ENCODE measurements at regions not wholly inside any gene's neighbourhood (a gene's known extent, or its start where the extent isn't known, plus 50 kb on each side); places are given as distances from the start of the nearest gene placed in this dataset.

DNA sequence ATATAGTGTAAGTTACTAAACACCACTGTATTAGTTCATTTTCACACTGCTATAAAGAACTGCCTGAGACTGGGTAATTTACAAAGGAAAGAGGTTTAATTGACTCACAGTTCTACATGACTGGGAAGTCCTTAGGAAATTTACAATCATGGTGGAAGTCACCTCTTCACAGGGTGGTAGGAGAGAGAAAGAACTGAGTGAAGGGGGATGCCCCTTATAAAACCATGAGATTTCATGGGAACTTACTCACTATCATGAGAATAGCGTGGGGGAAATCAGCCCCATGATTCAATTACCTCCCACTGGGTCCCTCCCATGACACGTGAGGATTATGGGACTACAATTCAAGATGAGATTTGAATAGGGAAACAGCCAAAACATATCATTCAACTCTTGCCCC, 618.0 kb downstream of the NYAP2 start:
- H3K4me3 ChIP-seq (ENCODE audit: low read depth, low read length): no peak overlapping the region
- no peak for DNase-seq (ENCODE audit: low read depth)
- TF ChIP-seq, protein P1, sequence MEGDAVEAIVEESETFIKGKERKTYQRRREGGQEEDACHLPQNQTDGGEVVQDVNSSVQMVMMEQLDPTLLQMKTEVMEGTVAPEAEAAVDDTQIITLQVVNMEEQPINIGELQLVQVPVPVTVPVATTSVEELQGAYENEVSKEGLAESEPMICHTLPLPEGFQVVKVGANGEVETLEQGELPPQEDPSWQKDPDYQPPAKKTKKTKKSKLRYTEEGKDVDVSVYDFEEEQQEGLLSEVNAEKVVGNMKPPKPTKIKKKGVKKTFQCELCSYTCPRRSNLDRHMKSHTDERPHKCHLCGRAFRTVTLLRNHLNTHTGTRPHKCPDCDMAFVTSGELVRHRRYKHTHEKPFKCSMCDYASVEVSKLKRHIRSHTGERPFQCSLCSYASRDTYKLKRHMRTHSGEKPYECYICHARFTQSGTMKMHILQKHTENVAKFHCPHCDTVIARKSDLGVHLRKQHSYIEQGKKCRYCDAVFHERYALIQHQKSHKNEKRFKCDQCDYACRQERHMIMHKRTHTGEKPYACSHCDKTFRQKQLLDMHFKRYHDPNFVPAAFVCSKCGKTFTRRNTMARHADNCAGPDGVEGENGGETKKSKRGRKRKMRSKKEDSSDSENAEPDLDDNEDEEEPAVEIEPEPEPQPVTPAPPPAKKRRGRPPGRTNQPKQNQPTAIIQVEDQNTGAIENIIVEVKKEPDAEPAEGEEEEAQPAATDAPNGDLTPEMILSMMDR (IDR thresholded peaks at IDR 0.05; ENCODE audit: control insufficient read depth, extremely low read depth, insufficient read depth): no peak

DNA sequence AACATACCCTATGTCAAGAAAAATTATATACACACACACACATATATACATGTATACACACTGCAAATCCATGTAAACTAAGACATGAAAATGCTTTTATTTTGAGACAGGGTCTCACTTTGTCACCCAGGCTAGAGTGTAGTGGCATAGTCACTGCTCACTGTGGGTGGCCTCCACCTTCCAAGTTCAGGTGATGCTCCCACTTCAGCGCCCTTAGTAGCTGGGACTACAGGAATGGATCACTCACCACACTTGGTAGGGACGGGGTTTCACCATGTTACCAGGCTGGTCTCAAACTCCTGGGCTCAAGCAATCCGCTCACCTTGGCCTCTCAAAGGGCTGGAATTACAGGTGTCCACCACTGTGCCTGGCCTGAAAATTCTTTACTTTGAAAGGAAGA, 617.6 kb downstream of the NYAP2 start:
- H3K4me3 ChIP-seq (ENCODE audit: low read depth, low read length): no peak overlapping the region
- TF ChIP-seq, protein P1 (IDR thresholded peaks at IDR 0.05; ENCODE audit: control insufficient read depth, extremely low read depth, insufficient read depth): no peak
- no peak for DNase-seq (ENCODE audit: low read depth)

DNA sequence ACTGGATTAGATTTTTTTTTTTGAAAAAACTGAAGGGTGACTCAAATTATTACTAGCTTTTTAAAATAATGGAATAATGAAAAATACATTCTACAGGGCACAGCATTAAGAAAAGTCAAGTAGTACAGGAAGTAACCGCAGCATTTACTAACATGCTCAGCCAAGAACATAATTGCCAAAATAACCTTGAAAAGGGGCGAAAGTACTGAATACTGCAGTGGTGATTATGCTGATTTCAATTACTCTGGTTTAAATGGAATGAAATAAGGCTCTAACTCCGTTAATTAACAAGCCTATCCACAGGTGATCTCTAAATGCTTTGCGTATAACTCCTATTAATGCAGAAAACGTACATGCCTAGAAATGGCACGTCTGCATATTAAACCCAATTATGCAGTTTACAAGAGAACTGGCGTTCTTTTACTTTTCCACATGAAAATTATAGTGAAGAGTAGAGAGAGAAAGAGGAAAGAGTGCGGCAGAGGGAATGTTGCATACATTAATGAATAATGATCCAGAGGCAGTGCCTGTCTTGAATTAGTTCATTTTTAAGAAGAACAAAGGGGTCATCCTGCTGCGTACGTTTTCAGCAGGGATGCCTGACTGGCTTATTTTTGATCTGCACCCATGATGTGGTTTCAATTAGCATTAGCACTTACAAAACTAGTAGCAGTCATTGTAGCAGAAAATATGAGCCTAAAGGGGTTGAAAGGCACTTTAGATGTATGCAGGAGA, 612.4 kb downstream of the NYAP2 start:
- TF ChIP-seq, protein P1 (IDR thresholded peaks at IDR 0.05; ENCODE audit: control insufficient read depth, extremely low read depth, insufficient read depth): no peak
- H3K4me3 ChIP-seq (ENCODE audit: low read depth, low read length): no peak overlapping the region
- no peak for DNase-seq (ENCODE audit: low read depth)

DNA sequence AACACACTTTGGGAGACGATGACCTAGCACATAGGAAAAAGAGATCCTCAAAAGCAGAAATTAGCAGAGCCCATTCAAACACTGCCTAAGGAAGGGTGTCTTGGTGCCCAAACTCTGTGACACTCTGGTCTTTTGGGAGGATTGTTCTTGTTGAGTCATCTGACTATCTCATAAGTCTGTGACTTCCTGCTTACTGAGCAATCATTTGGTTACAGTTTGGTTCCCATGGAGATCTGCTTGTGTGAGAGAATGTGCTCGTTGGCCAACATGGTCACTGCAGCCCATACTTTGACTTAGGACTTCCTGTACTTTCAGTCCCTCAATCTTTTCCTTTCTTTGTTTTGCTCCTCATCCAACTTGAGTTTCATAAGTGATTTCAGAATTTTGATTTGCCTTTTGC, 602.9 kb downstream of the NYAP2 start:
- peak; percentile 14 for DNase-seq (ENCODE audit: low read depth)
- H3K4me3 ChIP-seq (ENCODE audit: low read depth, low read length): no peak overlapping the region
- TF ChIP-seq, protein P1 (IDR thresholded peaks at IDR 0.05; ENCODE audit: control insufficient read depth, extremely low read depth, insufficient read depth): no peak

DNA sequence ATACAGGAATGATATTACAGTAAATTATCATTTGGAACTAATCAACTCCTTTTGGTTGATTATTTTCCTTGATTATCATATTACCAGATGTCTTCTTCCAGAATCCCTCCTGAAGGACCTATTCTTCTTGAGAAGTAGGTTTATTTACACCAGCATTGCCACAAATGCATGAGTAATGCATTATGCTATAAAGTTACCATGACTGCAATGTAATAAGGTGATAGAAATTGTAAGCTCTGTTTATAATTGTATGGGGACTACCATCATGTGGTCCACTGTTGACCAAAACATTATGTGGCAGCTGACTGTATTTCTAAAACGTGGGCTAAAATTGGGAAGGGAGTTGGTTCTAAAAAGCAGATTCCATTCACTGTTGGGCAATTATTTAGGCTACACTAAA, 602.2 kb downstream of the NYAP2 start:
- no peak overlapping the region for H3K4me3 ChIP-seq (ENCODE audit: low read depth, low read length)
- DNase-seq (ENCODE audit: low read depth): no peak
- TF ChIP-seq, protein P1 (IDR thresholded peaks at IDR 0.05; ENCODE audit: control insufficient read depth, extremely low read depth, insufficient read depth): no peak

DNA sequence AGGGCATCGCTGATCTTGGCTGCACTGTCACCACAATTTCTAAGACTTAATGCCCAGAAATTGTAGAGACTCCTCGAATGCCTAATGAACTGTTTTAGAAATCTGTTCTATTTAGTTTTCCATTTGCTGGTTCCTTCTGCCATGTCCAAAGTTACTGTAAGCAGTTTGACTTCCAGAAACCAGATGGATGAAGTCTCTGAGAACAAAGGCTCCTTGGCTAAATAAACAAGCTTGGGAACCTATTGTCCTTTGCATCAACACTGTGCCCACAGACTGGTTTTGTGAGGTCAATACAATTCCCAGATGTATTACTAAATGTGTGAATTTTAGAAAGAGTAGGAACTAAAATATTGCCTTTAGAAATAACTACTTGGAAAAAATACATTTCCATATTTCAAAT, 600.2 kb downstream of the NYAP2 start:
- peak; percentile 35 for DNase-seq (ENCODE audit: low read depth)
- TF ChIP-seq, protein P1 (IDR thresholded peaks at IDR 0.05; ENCODE audit: control insufficient read depth, extremely low read depth, insufficient read depth): no peak
- no peak overlapping the region for H3K4me3 ChIP-seq (ENCODE audit: low read depth, low read length)

DNA sequence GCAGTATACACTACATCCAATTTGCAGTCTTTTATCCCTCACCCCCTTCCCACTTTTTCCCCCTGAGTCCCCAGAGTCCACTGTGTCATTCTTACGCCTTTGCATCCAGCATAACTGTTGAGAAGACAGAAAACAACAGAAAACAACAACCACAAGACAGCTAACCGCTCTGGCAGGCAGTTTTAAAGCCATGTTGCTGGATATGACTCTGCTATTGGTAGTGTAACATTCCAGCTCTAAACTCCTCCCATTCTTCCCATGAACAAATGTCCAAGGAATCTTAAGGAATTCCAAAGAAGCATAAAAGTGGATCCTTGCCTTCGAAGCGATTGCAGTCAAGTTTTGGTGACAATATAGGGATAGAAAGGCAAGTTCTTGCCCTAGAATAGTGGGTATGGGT, 599.1 kb downstream of the NYAP2 start:
- TF ChIP-seq, protein P1 (IDR thresholded peaks at IDR 0.05; ENCODE audit: control insufficient read depth, extremely low read depth, insufficient read depth): no peak
- no peak overlapping the region for H3K4me3 ChIP-seq (ENCODE audit: low read depth, low read length)
- no peak for DNase-seq (ENCODE audit: low read depth)

All from LNCaP clone FGC (cell line).